Activated T-cell treated with anti-CD3 and anti-CD28 coated beads for 4 hours (primary cell): ENCODE measurements at regions not wholly inside any gene's neighbourhood (a gene's known extent, or its start where the extent isn't known, plus 50 kb on each side); places are given as distances from the start of the nearest gene placed in this dataset.
"Not testable (repeated sequence)": the region's sequence is repeated elsewhere in the genome, so short reads cannot be mapped to it uniquely, and the experiment has no call there.

Source experiments
- DNase-seq: peaks from one replicate; pipeline ENCODE4 v3.0.0-alpha.2; 2020

DNA sequence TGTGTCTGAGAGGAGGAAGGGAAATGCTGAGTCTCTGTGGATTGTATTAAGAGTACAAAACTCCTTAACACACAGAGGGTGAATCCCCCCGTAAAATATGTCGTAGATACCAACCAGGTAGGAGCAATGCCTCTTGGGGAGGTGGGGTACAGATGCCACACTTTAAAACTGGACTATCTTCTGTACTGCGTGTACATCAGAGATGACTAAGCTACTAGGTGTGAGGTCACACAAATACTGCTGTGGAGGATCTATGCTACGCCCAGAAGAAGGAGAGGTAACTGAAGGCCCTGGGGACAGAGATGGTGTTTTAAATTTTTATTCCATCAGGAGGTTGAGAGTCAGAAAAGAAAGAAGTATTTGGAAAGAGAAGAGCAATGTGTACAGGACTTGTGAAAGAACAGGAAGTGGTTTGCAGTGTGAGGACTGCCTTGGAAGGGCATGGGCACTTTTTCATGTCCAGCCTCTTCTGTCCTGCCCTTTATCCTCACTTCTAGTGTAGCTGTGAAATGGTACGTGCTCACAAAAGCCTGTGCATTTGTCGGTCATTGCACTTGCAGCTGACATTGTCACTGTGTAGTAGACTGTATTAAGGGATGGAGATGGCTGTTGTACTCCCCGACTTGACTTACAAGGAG lies 287.8 kb upstream of the CHRM3 start:
- no peak for DNase-seq

DNA sequence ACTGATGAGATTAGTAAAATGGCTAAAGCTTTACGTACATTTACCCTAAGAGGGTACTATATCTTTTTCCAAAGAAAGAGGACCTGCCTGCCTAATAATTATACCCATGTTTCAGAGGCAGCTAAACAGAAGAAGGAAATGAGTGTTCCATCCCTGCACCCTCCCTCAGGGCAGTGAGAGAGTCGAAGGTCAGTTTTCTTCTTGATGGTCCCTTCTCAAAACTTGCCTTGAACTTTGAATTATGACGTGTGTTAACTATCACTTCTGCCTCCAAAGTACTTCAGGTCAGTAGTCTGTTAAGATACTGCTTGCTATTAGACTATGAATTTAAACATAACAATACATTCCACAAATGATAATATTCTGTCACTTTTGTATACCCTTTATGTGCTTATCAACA lies 294.8 kb upstream of the CHRM3 start:
- DNase-seq = no peak

DNA sequence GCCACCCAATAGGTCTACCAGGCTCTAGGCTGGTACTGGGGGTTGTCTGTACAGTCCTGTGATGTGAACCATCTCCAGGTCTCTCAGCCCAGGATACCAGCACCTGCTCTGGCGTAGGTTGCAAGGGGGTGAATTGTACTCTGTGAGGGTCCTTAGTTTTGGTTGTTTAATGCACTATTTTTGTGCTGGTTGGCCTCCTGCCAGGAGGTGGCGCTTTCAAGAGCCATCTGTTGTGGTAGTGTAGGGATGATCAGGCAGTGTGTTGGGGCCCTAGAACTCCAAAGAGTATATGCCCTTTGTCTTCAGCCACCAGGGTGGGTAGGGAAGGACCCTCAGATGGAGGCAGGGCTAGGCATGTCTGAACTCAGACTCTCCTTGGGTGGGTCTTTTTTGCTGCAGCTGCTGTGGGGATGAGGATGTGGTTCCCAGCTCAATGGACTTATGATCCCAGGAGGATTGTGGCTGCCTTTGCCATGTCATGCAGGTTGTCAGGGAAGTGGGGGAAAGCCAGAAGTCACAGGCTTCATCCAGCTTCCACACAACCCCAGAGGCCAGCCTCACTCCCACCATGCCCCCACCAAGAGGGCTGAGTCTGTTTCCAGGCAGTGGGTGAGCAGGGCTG lies 301.8 kb upstream of the CHRM3 start:
- DNase-seq = no peak

DNA sequence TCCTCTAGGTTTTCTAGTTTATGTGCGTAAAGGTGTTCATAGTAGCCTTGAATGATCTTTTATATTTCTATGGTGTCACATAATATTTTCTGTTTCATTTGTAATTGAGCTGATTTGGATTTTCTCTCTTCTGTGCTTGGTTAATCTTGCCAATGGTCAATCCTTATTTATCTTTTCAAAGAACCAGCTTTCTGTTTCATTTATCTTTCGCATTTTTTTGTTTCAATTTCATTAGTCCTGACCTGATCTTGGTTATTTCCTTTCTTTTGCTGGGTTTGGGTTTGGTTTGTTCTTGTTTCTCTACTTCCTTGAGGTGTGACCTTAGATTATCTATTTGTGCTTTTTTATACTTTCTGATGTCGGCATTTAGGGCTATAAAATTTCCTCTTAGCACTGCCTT lies 304.4 kb upstream of the CHRM3 start:
- DNase-seq = not testable (repeated sequence)

DNA sequence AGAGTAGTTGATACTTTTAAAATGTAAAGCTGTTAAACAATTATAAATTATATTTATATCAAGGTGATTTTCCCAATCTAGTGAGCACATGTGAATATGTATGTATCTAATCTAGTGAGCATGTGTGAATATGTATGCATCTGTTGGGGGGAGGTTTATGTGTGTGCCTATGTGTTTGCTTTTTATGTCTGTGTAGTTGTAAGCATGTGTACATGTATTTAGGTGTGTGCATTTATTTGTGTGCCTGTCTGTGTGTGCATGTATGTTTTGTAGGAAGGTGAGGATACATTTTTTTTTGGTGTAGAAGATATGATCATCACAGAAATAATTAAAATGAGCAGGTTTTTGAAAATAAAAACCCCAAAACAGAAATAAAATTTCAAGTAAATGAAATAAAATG lies 318.9 kb upstream of the CHRM3 start:
- DNase-seq = no peak

DNA sequence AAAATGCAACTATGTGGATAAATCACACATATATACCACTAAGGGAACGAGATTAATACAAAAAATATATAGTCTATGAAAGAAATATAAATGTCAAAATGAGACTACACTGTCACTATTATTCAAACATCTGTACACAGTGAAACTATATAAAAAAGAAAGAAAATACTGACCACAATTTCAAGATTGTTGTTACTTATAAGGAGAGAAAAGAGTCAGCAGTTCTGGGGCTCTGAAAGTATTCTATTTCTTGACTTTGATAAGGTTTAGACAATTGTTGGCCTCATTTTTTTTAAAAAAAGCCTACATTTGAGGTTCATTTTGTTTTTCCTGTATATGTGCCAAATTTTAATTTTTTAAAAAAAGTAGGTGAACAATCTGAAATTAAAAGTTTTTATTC lies 319.3 kb upstream of the CHRM3 start:
- no peak for DNase-seq

DNA sequence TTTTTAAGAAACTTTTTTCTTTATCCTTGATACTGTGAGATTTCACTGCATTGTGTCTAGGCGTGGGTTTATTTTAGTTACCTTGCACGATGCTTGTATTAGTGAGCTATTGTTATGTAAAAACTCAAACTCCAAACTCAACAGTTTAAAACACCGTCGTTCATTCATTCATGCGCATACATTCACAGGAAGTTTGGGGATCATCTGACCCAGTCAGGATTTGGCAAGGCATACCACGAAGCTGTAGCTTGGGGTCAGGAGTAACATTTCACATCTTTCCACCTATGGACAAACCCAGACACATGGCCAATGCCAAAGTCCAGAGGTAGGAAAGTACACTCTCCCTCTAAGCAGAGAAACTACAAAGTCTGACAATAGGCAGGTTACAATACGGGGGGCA lies 324.6 kb upstream of the CHRM3 start:
- no peak for DNase-seq

DNA sequence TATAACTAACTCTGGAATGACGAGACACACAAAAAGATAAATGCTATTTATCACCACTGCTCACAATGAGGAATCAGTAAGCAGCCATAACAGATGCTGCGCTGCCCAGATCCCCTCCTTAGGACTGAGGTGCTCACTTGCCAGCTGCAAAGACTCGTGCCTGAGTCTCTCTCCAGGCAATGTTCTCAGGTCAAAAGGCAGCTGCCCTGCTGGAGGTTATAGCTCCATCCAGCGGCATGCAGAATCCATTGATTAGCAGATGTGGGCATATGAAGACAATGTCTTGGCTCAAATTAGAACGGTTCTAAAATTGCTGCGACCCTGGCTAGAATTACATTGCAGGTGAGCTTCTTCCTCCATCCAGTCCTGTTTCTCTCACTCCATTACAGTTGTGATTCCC lies 328.2 kb upstream of the CHRM3 start:
- DNase-seq = no peak

DNA sequence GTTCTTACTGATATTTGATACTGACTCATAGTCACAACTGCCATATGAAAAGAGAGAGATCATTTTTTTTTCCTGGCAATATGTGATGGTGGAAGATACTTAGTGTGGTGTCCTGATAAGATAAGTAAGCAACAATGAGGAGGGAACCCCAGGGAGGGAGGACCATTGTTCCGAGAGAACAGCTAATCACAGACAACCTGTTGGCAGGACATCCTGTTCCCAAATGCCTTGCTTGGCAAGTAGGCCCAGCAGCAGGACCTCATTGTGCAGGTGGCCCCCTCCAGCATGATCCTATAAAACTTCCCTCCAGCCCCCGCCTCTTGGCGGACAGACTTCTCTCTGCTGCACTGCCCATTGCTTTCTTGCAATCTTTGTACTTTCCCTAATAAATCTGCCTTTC lies 329.4 kb upstream of the CHRM3 start:
- DNase-seq = no peak

DNA sequence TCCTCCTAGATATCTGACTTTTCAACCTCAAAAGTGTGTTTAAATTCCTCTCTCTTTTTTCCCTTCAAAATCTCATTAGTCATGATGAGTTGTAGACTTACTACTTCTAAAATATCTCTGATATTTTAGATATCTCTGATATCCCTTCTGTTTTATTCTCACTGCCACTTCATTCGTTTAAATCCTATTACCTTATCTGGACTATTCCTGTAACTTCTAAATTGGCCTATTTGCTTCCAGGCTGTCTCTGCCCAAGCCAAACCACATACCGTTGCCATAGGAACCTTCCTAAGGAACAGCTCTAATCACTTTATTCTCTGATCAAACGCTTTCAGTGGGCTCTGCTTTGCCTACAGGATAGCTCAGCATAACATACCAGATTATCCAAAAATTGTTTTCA lies 333.1 kb upstream of the CHRM3 start:
- DNase-seq = no peak

DNA sequence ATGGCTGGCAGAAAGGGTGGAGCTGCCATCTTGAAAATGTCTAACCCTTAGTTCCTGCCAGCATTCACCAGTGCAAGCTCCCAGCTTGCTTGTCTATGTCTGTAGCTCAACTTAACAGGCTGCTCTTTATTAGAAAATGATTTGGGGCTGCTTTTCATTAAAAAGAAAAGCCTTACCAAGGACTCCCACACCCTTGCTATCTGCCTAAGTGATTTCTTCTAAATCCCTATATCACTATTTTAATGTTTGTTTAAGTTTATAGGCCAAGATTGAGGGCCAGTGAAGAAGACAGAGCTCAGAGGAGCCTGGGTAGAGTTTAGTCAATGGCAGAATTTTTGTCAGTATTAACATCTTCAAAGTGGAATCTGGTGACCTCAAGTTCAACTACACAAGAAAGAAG lies 336.8 kb upstream of the CHRM3 start:
- DNase-seq = no peak

DNA sequence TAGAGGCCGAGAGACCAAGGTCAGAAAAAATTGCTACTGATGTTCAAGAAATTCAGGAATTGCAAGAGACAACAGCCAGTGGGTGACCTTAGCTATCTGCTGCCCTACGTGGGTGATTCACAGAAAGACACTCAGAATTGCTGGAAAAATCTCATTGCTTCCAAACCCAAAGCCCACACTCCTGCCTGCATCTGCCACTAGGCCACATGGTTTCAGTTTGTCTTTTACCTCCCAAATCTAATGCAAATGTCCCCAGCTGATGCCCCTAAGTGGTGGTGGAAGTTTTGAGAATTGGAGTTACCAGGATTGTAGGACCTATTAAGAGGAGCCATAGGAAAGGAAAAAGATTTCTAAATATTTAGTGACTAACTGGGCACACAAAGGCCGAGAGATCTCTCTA lies 341.5 kb upstream of the CHRM3 start:
- no peak for DNase-seq

DNA sequence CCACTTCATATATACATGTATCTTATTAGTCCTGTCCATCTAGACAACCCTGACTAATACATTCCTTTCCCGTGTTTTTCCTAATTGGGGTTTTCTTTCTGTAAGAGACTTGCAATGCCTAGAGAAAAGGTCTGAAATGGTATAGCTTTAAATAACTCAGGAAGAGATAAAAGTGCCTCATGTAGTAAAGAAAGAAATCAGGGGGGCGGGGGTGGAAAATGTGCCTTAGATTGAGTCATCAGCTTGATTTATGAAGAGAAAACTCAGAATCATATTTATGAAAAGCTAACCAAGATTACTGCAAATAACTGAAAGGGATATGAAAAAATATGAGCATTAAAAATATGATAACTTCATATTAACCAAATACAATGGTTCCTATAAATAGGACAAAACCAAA lies 345.8 kb upstream of the CHRM3 start:
- no peak for DNase-seq

DNA sequence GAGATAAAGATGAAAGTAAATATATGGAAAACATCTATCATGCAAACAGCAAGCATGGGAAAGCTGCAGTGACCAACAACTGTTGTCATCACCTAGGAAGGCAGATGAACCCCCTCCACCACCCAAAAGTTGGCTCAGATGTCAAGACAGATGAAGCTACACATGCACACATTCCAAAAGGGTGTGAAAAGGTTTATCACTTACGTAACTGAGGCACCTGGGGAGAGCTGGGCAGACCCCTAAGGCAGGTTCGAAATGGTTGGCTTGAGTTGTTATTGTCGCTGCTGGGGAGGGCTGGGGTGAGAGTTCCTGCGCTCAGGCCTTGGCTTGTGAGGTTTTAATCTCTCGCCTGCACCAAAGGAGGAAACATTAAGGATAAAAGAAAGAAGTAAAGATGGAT lies 355.1 kb upstream of the CHRM3 start:
- DNase-seq = no peak

DNA sequence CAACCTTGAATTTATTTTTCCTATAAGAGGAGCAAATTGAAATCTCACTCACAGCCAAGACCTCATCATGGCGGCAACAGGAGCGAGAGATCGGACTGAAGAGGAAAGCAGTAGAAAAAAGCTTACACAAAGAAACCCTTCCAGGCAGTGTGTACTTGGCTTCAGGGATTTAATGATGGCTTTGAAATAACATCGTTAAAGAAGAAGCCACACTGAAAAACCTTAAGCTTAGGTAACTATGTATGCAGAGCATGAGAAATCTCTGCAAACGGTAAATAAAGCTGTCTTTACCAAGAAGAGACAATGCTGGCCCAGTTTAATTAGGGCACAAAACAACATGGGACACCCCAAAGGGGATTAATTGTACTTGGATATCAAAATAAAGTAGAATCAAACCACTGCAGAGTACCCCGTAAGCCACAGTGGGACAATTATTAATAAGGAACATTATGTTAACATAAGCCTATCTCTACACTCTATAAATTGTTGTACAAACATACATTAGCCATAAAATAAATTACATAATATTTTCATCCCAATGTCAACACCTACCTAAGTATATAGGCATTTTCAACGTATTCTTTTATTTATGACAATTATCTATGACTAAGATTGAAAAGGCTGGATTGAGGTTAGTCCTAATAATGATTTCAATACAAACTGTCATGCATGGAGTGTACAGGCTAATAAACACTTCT lies 360.2 kb upstream of the CHRM3 start:
- no peak for DNase-seq

DNA sequence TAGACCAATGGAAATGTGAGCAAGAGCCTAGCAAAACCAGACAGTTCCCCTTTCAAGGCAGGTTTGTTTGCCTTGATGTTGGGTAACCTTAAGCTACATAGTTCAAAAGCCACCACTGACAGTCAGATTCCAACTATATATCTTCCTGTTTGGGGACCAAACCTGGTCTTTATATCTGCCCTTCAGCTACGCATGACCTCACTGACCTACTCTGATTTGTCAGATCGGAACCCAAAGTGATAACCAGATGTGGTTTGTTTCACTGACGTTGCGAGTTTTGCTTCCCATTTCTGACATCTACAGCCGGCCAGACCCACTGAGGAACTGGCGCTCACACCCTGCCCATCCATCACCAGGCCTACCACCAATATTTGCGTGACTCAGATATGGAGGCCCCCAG lies 361.1 kb upstream of the CHRM3 start:
- no peak for DNase-seq

DNA sequence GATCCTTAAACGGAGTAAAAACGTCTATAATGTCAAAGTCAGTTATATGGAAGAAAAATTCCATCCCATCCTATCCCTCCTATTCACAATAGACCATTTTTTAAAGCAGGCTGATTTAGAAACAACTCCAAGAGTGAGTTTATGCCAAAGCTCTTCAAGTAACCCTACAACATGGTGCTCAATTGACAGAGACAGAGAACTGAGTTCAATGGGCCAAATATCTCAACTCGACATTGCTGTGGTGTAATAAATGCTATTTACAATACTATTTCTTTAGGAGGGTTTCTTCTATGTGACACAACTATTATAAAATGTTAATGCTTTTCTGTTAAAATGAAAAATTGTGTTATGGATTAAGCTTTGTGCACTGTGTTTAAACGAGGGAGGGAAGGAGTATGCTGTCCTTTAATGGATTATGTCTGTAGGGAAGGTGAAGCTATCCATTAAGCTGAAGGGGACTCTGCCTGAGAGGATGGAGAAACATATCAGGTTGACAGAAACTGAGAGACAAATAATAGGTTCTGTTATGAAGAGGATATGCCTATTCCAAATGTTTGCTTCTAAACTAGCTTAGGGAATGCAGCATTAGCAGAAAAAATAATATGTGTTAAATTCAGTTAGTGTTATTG lies 362.5 kb upstream of the CHRM3 start:
- DNase-seq = no peak

DNA sequence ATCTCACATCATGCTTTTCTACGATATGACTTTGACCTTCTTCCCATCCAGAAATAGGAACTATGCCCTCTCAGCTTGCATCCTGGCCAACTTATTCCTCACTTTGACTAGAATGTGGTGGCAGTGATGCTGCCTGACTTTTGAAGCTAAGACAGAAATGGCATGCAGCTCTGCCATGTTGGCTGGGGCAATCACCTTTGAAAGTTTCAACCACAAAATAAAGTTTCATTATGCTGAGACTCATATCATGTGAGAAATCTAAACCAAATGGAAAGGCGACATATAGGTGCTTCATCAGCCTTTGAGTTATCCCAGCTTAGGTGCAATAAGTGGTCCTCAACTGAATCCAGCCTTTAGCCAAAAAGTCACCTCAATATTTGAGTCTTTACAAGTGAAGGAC lies 370.0 kb upstream of the CHRM3 start:
- DNase-seq = no peak

DNA sequence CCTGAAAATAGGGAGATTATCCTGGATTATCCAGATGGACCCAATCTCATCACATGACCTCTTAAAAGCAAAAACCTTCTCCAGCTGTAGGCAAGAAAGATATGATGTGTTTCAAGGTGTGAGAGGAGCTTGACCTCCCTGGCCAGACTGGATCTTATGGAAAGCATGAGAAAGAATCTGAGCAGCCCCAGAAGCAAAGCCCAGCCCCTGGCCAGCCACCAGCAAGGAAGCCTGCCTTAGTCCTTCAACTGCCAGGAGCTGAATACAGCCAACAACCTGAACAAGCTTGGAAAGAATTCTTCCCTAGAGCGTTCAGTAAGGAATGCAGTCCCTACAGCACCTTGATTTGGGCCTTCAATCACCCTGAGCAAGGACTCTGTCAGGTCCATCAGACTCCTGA lies 375.0 kb upstream of the CHRM3 start:
- no peak for DNase-seq

DNA sequence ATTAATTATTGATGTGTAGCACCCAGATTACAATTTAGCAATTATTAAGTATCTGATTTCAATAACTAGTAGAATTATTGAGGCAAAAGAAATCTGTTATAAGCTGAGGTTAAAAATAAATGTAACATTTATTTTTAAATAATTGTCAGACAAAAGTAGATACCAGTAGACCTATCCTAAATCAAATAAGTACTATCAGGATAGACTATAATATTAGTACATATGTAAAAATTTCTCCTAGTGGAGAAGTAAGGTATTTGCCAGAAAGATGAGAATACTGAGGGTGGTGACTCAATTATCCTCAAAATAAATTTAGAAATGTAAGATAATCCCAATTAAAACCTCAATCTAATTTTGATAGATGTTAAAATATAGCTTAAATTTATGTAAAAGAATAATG lies 377.8 kb upstream of the CHRM3 start:
- DNase-seq = no peak

DNA sequence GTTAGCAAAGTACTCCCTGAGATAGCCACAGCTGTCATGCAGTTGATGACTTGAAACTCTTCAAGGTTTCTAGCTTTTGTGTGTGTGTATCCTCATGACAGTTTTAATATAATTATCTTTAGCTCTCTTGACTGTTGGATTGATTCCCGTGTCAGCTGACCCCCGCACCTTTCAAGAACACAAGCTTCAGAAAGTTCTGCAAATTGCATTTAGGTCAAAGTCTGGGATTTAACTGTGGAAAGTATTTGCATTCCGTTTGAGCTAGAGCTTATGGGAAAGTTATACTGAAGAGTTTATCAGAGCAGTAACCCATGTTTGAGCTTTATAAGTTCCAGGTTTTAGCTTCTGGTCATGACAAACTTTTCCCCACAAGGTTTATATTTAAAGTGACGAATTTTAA lies 380.1 kb upstream of the CHRM3 start:
- no peak for DNase-seq

DNA sequence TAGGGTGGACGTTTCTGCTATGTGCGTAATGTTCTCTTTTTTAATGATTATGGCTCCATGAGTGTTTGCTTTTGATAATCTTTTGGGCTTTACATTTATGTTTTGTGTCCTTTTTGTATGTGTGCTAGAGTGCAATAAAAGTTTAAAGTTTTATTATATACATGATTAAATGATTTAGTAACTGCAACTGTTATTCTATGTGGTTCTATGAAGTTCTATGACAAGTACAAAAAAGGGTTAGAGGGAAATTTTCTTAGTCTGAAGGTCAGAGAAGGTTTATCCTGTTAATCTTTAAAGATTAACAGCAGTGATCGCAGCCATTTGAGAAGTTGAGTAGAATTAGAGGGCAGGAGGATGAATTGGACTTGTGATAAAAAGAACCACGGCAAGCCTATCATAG lies 386.4 kb upstream of the CHRM3 start:
- DNase-seq = no peak

DNA sequence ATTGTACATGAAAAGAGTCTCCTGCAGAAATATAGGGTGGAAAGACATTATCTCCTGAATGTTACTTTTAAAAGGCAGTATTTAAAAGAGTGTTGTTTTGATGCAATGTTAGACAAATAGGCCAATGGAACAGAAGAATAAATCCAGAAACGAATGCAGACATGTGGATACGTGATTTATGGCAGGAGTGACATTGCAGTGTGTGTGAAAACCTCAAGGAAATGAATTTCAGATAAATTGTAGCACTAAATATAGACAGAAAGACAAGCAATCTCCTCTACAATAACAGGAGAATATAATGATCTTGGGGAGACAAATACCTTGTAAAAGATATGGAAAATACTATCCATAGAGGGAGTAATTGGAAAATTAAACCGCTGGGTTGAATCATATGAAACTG lies 387.8 kb upstream of the CHRM3 start:
- no peak for DNase-seq

DNA sequence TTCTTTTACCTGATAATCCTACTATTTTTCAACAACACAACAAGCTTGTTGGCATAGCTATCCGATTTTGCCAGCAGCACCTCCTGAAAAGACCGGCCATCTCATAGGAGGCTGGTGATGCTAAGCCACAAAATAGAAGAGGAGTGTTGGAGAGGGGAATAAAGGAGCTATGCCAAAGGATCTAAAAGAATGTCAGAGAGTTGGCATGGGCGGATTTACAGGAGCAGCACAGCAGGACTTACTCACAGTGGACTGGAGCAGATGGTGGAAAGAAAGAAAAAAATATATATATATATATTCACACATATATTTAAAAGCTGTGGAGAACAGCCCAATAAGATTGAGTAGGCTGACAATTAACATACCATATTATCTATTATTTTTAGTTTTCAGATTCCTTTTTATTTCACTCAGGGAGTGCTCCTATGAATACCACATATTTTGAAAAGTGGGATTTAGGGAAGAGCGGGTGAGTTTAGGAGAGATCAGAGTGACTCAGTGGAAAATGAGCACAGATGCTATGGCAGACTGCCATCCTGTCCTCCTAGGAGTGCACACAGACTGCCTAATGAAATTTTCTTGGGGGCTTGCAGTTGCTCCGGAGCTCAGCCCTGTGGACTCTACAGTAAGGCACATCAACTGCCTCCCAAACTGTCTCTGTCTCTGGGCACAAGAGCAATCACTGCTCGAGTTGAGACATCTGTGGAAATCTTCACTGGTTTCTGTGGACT lies 394.4 kb upstream of the CHRM3 start:
- no peak for DNase-seq
